GM12865 (cell line): ENCODE measurements at regions not wholly inside any gene's neighbourhood (a gene's known extent, or its start where the extent isn't known, plus 50 kb on each side); places are given as distances from the start of the nearest gene placed in this dataset.

ENCODE experiments used
- DNase-seq: peaks from one replicate; pipeline ENCODE4 v3.0.0; 2010; ENCODE audit warnings: low read depth
- H3K4me3 ChIP-seq: 2 replicates; pipeline ENCODE4 v1.5.1; 2011; ENCODE audit warnings: mild to moderate bottlenecking, low read depth, low read length, control low read depth
- CTCF ChIP-seq: IDR thresholded peaks from 2 replicates; pipeline ENCODE4 v1.5.1; 2011; ENCODE audit warnings: low read length, control low read depth, low read depth, inconsistent platforms; ENCODE audit not compliant: insufficient read depth; ENCODE audit errors: missing control alignments

- DNase-seq = no peak
- no peak overlapping the region for H3K4me3 ChIP-seq
- no peak for TF ChIP-seq CTCF
These were observed 158.9 kb upstream of the SGCG start for GRCh38 chr13:23021906-23022305.

- no peak for DNase-seq
- no peak for TF ChIP-seq CTCF
- H3K4me3 ChIP-seq = no peak overlapping the region
These were observed 158.1 kb upstream of the SGCG start for GRCh38 chr13:23022704-23023103.

- TF ChIP-seq CTCF = no peak
- no peak for DNase-seq
These were observed 154.7 kb upstream of the SGCG start for GRCh38 chr13:23025864-23026608.

GRCh38 chr13:23039266-23039935 is 141.4 kb upstream of the SGCG start:
- H3K4me3 ChIP-seq = no peak overlapping the region
- no peak for TF ChIP-seq CTCF

More at GRCh38 chr13:23025864-23026608, 154.7 kb upstream of the SGCG start:
- no peak overlapping the region for H3K4me3 ChIP-seq

GRCh38 chr13:23042181-23042580 is 138.6 kb upstream of the SGCG start:
- DNase-seq = no peak
- no peak for TF ChIP-seq CTCF
- no peak overlapping the region for H3K4me3 ChIP-seq

More at GRCh38 chr13:23039266-23039935, 141.4 kb upstream of the SGCG start:
- no peak for DNase-seq

GRCh38 chr13:23044906-23045305 is 135.9 kb upstream of the SGCG start:
- DNase-seq = no peak

More at GRCh38 chr13:23044906-23045305, 135.9 kb upstream of the SGCG start:
- no peak for TF ChIP-seq CTCF
- H3K4me3 ChIP-seq = no peak overlapping the region
